GM18511 (cell line): ENCODE measurements at regions not wholly inside any gene's neighbourhood (a gene's known extent, or its start where the extent isn't known, plus 50 kb on each side); places are given as distances from the start of the nearest gene placed in this dataset.
"Not testable (repeated sequence)": the region's sequence is repeated elsewhere in the genome, so short reads cannot be mapped to it uniquely, and the experiment has no call there.

Source experiments
- ATAC-seq: cut with Tn5 transposase; IDR thresholded peaks from one replicate; pipeline ENCODE4 v1.9.1; 2021; ENCODE audit warnings: mild to moderate bottlenecking, moderate library complexity; ENCODE audit not compliant: unreplicated experiment

- ATAC-seq = no peak
Measured at GRCh38 chr6:2324166-2324953, 79.0 kb upstream of the GMDS start.

- ATAC-seq = not testable (repeated sequence)
Measured at GRCh38 chr6:2317498-2317897, 72.1 kb upstream of the GMDS start.

- no peak for ATAC-seq
Measured at GRCh38 chr6:2314641-2315040, 69.2 kb upstream of the GMDS start.

- ATAC-seq = no peak
Measured at GRCh38 chr6:2310042-2310441, 64.6 kb upstream of the GMDS start.

- no peak for ATAC-seq
Measured at GRCh38 chr6:2309122-2309521, 63.7 kb upstream of the GMDS start.

GRCh38 chr6:2307799-2308198 is 62.4 kb upstream of the GMDS start:
- ATAC-seq = no peak

GRCh38 chr6:2305951-2306350 is 60.5 kb upstream of the GMDS start:
- no peak for ATAC-seq

- not testable (repeated sequence) for ATAC-seq
Measured at GRCh38 chr6:2302482-2302881, 57.1 kb upstream of the GMDS start.

GRCh38 chr6:2296781-2297180 is 51.4 kb upstream of the GMDS start:
- no peak for ATAC-seq
